DOHH2 (cell line): ENCODE measurements at regions not wholly inside any gene's neighbourhood (a gene's known extent, or its start where the extent isn't known, plus 50 kb on each side); places are given as distances from the start of the nearest gene placed in this dataset.

Experiments used
- CTCF ChIP-seq: fragments of 200-600 bp; sonication (generic); IDR thresholded peaks from one replicate; pipeline ENCODE4 v1.5.1; 2014; ENCODE audit warnings: antibody characterized with exemption, mild to moderate bottlenecking, low read depth, low read length; ENCODE audit not compliant: poor library complexity, severe bottlenecking
- EZH2phosphoT487 ChIP-seq: fragments of 200-600 bp; sonication (generic); IDR thresholded peaks from 2 replicates; pipeline ENCODE4 v1.6.1; 2017; ENCODE audit warnings: borderline replicate concordance, mild to moderate bottlenecking, antibody characterized with exemption, low read length, moderate library complexity, mixed read lengths

DNA sequence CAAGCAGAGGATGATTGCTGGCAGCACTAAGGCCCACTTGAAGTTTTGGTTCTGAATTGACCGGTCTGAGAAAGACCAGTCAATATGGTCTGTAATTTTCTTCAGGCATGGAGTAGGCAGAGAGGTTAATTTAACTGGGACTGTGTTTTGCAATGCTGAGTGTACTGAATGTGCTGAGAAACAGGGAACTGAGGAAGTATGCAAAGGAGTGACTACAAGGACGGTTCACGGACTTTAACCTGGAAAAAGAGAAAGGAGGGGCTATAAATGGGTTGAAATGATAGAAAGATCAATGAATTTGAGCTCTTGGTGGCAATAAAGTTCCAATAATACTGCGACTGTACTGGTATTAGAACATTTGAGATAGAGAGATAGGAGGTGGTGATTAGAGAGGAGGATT, 84.5 kb downstream of the MAGEB17 start:
- TF ChIP-seq CTCF (no peak), EZH2phosphoT487 (no peak)
